Fibroblast of the aortic adventitia (primary cell): ENCODE measurements at regions not wholly inside any gene's neighbourhood (a gene's known extent, or its start where the extent isn't known, plus 50 kb on each side); places are given as distances from the start of the nearest gene placed in this dataset.

ENCODE experiments used
- DNase-seq: peaks from one replicate; pipeline ENCODE4 v3.0.0-alpha.2; 2010; ENCODE audit warnings: low read depth
- H3K4me3 ChIP-seq: 2 replicates; pipeline ENCODE4 v1.5.1; 2011; ENCODE audit warnings: low read depth, mild to moderate bottlenecking, control low read depth, low read length, moderate library complexity
- CTCF ChIP-seq: IDR thresholded peaks from 2 replicates; pipeline ENCODE4 v1.5.1; 2011; ENCODE audit warnings: mild to moderate bottlenecking, low read length, control low read depth, inconsistent platforms; ENCODE audit not compliant: insufficient read depth

- no peak for TF ChIP-seq CTCF
- no peak for DNase-seq
- H3K4me3 ChIP-seq, result no peak overlapping the region
These were observed 118.4 kb upstream of the SESN3 start for GRCh38 chr11:95349345-95349942.

- no peak for DNase-seq
- no peak overlapping the region for H3K4me3 ChIP-seq
- no peak for TF ChIP-seq CTCF
These were observed 115.3 kb upstream of the SESN3 start for GRCh38 chr11:95346265-95346664.

GRCh38 chr11:95345651-95346050, 114.6 kb upstream of the SESN3 start:
- no peak for TF ChIP-seq CTCF
- H3K4me3 ChIP-seq, result no peak overlapping the region
- no peak for DNase-seq

- no peak for TF ChIP-seq CTCF
- DNase-seq, result no peak
- no peak overlapping the region for H3K4me3 ChIP-seq
These were observed 114.1 kb upstream of the SESN3 start for GRCh38 chr11:95344932-95345642.

GRCh38 chr11:95341221-95341620, 110.2 kb upstream of the SESN3 start:
- H3K4me3 ChIP-seq, result no peak overlapping the region
- no peak for DNase-seq
- no peak for TF ChIP-seq CTCF

DNA sequence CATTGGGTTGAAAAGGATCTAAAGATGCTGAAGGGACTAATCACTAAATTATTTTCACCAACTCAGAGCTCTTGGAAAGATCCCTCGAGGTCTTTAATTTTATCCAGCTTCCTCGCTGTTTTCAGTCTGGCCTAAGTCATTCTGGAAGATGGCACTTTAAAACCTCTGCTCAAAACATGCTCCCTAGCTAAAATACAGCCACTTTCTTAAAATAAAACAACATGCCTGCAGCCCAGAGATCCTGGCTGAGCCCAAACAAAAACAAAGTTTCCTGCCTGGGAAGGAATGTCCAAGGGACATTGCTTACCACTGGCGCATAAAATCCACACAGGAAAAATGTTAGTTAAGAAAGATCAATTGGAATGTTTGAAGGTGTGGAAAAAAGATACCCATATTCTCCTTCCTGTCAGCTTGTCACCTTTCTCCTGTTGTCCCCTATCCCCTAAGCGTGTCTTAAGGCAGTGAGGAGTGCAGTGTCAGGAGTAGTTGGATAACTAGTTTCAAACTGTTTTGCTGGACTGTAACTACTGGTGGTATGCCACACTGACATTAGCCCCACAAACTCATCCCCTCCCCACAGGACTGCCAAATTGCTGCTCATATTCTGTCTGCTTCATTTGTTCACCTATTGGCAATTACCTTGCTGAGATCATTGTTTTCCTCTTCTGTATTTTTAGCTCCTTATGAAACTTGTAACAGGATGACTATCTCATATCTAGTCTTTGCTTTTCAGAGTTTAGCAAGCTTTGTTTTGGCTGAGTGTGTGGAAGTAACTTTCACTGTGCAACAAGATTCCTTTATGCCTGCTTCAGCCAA, 108.3 kb upstream of the SESN3 start:
- peak; percentile 39 for DNase-seq
- no peak overlapping the region for H3K4me3 ChIP-seq
- TF ChIP-seq CTCF, result no peak
